GM12872 (cell line): ENCODE measurements at regions not wholly inside any gene's neighbourhood (a gene's known extent, or its start where the extent isn't known, plus 50 kb on each side); places are given as distances from the start of the nearest gene placed in this dataset.

Source experiments
- TF ChIP-seq, protein P1 (sequence below): IDR thresholded peaks from 3 replicates; pipeline ENCODE4 v1.5.1; 2011; ENCODE audit warnings: low read depth, mild to moderate bottlenecking, low read length, moderate library complexity; ENCODE audit not compliant: insufficient read depth

DNA sequence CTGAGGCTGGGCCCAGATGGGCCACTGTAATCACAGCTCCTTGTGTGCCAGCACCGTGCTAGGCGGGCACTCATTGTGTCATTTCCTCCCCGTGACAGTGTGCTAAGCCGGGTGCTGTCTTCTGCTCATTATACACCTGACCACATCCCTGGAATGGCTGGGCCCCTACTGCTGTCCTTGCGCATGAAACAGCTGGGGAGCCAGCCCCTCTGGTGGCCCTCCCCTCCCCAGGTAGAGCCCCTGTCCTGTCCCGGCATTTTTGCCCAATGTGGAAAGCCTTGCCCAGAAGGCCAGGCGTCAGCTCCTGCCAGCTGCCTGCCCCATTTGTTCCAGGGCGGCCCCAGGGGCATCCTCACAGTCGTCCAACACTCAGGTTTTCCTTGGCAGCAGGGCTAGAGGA is 107.4 kb upstream of the CASZ1 start:
- TF ChIP-seq, protein P1, sequence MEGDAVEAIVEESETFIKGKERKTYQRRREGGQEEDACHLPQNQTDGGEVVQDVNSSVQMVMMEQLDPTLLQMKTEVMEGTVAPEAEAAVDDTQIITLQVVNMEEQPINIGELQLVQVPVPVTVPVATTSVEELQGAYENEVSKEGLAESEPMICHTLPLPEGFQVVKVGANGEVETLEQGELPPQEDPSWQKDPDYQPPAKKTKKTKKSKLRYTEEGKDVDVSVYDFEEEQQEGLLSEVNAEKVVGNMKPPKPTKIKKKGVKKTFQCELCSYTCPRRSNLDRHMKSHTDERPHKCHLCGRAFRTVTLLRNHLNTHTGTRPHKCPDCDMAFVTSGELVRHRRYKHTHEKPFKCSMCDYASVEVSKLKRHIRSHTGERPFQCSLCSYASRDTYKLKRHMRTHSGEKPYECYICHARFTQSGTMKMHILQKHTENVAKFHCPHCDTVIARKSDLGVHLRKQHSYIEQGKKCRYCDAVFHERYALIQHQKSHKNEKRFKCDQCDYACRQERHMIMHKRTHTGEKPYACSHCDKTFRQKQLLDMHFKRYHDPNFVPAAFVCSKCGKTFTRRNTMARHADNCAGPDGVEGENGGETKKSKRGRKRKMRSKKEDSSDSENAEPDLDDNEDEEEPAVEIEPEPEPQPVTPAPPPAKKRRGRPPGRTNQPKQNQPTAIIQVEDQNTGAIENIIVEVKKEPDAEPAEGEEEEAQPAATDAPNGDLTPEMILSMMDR, result no peak

DNA sequence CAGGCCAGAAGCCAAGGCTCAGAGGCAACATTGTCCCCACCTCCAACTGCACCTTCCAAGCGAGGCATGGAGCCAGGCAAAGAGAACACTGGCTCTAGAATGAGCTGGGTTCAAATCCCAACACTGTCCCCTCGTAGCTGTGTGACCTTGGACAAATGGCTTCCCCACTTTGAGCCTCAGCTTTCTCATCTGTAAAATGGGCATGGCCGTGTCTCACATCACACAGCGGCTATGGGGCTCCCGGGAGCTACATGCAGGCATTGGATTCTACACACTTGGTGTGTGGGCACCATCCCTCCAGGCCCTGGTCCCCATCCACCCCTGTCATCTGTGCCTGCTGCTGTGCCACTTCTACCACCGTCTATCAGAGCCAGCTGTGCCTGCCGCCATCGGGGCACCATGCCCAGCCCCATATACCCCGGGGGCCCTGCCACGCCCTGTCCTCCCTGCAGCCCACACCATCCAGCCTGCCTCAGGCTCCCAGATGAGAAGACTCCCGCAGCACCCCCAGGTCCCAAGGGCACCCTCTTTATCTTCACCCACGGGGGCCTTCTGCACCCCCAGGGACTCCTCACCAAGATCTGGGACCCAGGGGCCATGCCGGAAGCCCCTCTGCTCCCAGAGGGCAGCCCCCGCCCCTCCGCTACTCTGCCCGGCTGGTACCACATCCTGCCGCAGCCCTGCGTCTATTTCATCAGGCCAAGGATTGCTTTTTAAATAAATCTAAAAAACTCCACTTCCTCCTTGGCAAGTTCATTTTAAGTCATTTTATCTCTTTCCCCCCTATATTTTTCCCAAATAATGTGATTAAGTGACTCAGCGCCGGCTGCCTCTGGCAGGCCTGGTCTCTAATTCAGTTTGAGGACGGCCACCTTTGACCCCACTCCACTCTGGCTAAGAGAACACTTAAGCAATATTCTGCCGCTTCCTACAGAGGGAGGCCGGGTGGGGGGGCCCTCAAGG is 107.8 kb upstream of the TARDBP start:
- TF ChIP-seq, protein P1, result no peak

DNA sequence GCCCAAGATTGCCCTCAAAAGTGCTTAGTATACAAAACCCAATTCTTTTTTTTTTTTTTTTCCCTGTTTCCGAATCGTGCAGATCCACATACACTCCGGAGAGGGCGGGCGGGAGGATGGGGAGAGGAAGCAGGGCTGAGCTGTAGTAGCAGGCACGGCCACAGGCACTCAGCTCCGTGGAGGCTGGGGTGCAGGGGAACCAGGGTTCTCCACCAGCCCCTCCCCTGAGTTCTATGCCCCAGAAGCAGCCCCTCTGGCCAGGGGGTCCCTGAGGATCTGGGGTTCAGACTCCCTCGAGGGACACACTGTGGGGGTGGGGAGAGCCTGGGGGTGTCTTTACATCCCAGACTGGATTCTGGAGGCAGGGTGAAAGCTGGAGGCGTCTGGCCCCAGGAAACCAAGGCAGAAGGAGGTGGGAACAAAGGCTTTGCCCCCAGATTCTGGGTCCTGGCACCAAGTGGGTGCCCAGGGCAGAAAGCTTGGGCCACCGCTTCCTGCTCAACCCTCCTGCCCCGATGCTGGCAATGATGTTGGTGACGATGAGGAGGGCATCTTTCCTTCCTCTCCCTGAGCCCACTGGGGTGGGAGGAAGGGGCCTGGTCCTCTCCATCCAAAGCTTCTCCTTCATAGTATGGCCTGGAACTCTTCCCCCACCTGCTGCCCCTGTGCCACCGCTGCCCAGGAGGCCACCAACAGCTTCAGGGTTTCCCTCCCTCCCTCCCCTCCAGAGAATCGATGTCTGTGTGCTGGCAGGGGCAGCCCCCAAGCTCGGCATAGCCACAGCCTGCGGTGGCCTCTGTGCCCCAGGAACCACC is 106.4 kb upstream of the TARDBP start:
- TF ChIP-seq, protein P1, result no peak

DNA sequence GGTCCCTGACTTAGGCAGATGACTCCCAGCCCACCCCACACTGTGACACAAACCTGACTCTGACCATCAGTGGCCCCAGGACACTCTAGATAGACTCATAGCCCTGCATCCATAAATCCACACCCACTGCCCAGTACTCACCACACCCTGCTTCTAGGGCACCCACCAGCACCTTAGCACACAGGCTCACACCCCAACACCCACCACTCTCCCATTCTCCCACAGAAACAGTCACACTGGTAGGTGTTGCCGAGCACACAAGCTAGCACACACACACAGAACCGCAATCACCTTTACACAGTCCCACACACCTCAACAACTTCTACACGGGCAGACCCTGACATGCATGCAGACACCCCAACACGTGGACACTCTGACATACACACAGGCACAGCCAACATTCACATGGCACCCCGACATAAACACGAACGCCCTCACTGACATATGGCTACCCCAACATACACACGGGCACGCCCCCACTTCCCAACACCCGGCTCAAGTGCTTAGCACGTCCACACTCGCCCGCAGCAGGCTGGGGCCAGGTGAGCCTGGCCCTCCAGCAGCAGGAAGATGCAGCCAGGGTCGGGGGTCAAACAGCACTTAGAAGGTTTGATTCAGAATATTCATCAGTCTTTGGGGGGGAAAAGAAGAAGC is 105.5 kb upstream of the TARDBP start:
- TF ChIP-seq, protein P1, result no peak

DNA sequence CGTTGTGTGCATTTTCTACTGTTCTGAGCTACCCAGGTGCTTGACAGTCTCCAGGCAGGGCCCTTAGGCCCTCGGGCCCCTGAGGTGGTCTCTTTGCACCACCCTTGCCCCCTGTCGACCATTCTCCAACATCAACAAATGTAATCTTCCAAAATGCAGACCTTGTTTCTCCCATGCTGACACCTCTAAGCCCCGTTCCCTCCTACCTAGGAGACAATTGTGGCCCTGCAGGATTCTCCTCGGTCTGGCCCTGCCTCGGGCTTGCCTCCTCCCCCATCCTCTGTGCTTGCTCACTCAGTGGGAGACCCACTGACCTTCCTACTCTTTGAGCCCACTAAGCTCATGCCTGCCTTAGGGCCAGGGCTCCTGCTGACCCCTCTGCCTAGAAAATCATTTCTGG is 104.2 kb upstream of the TARDBP start:
- TF ChIP-seq, protein P1, result no peak

DNA sequence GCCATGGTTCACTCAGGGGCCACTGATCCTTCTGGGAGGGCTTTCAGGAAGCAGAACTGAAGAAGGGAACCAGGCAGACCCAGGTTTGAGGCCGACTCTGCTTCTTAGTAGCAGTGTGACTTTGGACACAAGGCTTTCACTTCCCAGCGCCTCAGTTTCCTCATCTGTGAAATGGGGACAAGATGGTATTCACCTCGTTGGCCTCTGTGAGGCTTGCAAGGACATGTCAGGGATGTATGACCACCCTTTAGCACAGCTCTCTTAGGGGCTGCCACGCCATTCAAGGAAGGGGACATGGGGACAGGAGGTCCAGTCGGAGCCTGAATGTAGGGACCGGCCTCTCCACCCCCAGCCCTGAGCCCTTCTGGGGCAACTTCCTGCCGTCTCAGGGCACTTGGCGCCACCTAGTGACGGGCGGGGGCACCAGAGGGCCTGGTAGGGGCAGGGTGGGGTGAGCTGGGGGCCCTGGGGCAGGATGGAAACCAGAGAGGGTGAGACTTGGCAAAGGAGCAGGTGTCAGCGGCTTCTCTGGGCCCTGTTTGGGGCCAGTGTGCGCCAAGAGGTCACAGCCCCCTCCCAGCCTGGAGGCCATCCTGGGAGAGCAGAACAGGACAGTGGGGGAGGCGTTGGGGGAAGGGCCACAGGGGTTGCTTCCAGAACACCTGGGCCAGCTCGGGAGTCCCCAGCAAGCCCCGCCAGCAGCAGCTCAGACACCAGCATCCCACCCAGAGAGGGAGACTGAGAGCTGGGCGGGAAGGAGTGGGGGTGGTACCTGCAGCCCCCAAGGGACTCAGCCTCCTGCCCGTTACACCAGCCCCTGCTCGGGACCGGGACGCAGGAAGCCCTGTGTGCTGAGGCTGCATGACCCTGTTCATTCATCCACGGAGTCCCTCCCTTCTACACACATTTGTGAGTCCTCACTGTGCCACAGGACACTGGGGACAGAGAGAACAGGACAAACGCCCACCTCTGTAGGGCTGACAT is 102.5 kb upstream of the TARDBP start:
- TF ChIP-seq, protein P1, result peak; percentile 72
